K562 (cell line): ENCODE measurements at regions not wholly inside any gene's neighbourhood (a gene's known extent, or its start where the extent isn't known, plus 50 kb on each side); places are given as distances from the start of the nearest gene placed in this dataset.
"Not testable (repeated sequence)": the region's sequence is repeated elsewhere in the genome, so short reads cannot be mapped to it uniquely, and the experiment has no call there.

Source experiments
- ATAC-seq: fragments of 200-7000 bp; cut with Tn5 transposase; 3 replicates; pipeline ENCODE4 v1.9.1; 2020; ENCODE audit warnings: moderate library complexity
- BruUV-seq: library from RNA; stranded (reverse); fragments of 400-500 nt; replicated peaks from 2 replicates; lab custom pipeline; 2021; lab: Mats Ljungman, UMichigan
- CTCF ChIA-PET: fragments of 300-600 bp; formaldehyde crosslinking; extraction: SDS; loops from one replicate; lab custom pipeline; 2021; ENCODE audit warnings: low intra/inter-chr PET ratio; lab: Yijun Ruan, JAX
- POLR2A ChIA-PET: fragments of 300-600, 350-650 bp; sonication (Branson Sonifier 250); formaldehyde crosslinking; extraction: SDS; loops from one replicate; lab custom pipeline; 2021; ENCODE audit warnings: antibody characterized with exemption, inconsistent platforms; lab: Yijun Ruan, JAX
- DNase-seq, 4 experiments: peaks; one replicate each; pipeline versions ENCODE4 v3.0.0 to v3.0.0-alpha.2; 2011 to 2018; ENCODE audit warnings: low spot score in 3 of 4, mixed read lengths in 3 of 4; ENCODE audit errors: extremely low read depth in 1 of 4
- FAIRE-seq: peaks from 2 replicates; lab custom pipeline; 2011; peaks lifted over from hg19 to GRCh38; lab: Jason Lieb, UNC
- H2AFZ ChIP-seq: 2 replicates; pipeline ENCODE4 v1.6.0; 2011; ENCODE audit warnings: low read depth, low read length, control low read depth, inconsistent platforms
- H3K27ac ChIP-seq: fragments of 200-600 bp; 3 replicates; pipeline ENCODE4 v1.8.0; 2011; ENCODE audit warnings: low read depth, mild to moderate bottlenecking, control low read depth, inconsistent platforms, low read length, moderate library complexity, mixed read lengths; ENCODE audit errors: extremely low read depth
- H3K27me3 ChIP-seq, 2 experiments: fragments of 300-600 bp in 1 of 2; 2 replicates in 1 of 2; 3 replicates in 1 of 2; pipeline versions ENCODE4 v1.6.0 to v1.8.0; 2011; ENCODE audit warnings: inconsistent platforms in 2 of 2, low read length in 2 of 2, mild to moderate bottlenecking in 1 of 2, mixed read lengths in 1 of 2, moderate library complexity in 1 of 2; ENCODE audit not compliant: control insufficient read depth in 2 of 2, insufficient read depth in 2 of 2
- H3K36me3 ChIP-seq: fragments of 300-600 bp; 3 replicates; pipeline ENCODE4 v1.8.0; 2011; ENCODE audit warnings: mild to moderate bottlenecking, low read length, inconsistent platforms; ENCODE audit not compliant: control insufficient read depth, insufficient read depth
- H3K4me1 ChIP-seq, 2 experiments: fragments of 200-600 bp in 1 of 2; replicated peaks in 1 of 2; 2 replicates in 1 of 2; 3 replicates in 1 of 2; pipeline versions ENCODE4 v1.5.1 to v1.8.0; 2011; ENCODE audit warnings: inconsistent platforms in 2 of 2, low read length in 2 of 2, mild to moderate bottlenecking in 1 of 2, mixed read lengths in 1 of 2, moderate library complexity in 1 of 2; ENCODE audit not compliant: control insufficient read depth in 2 of 2, insufficient read depth in 2 of 2
- H3K4me2 ChIP-seq: 2 replicates; pipeline ENCODE4 v1.6.1; 2011; ENCODE audit warnings: low read length, control low read depth, inconsistent platforms, mixed read lengths; ENCODE audit not compliant: insufficient read depth
- H3K4me3 ChIP-seq: fragments of 200-600 bp; sonication (generic), shearing (Covaris generic); 2 replicates; pipeline ENCODE4 v1.5.1; 2016; ENCODE audit warnings: control low read depth, inconsistent platforms
- H3K79me2 ChIP-seq: fragments of 200-600 bp; 3 replicates; pipeline ENCODE4 v1.8.0; 2011; ENCODE audit warnings: low read length, inconsistent platforms; ENCODE audit not compliant: control insufficient read depth, insufficient read depth
- H3K9ac ChIP-seq, 2 experiments: 2 replicates each; pipeline versions ENCODE4 v1.6.0 to v1.6.1; 2011; ENCODE audit warnings: low read depth in 2 of 2, low read length in 2 of 2, control low read depth in 1 of 2, inconsistent platforms in 1 of 2, mild to moderate bottlenecking in 1 of 2, mixed read lengths in 1 of 2; ENCODE audit not compliant: insufficient read depth in 1 of 2
- H3K9me1 ChIP-seq: one replicate; pipeline ENCODE4 v1.6.0; 2011; ENCODE audit warnings: inconsistent platforms, mild to moderate bottlenecking, low read length, moderate library complexity; ENCODE audit not compliant: control insufficient read depth, insufficient read depth
- H3K9me3 ChIP-seq: replicated peaks from 2 replicates; pipeline ENCODE4 v1.5.1; 2011; ENCODE audit warnings: low read depth, low read length, inconsistent platforms; ENCODE audit not compliant: control insufficient read depth, insufficient read depth
- H4K20me1 ChIP-seq: replicated peaks from 2 replicates; pipeline ENCODE4 v1.6.1; 2011; ENCODE audit warnings: low read length, inconsistent platforms, mixed read lengths; ENCODE audit not compliant: control insufficient read depth, insufficient read depth
- GTF2E2 ChIP-seq: fragments of 200-800 bp; sonication (Bioruptor generic); IDR thresholded peaks from 2 replicates; pipeline ENCODE4 v1.6.1; 2016; ENCODE audit warnings: missing genetic modification characterization, missing compliant biosample characterization
- MAFG ChIP-seq: fragments of 450-650 bp; conservative IDR thresholded peaks from 2 replicates; pipeline ENCODE4 v1.6.1; 2016; ENCODE audit warnings: missing genetic modification characterization, missing compliant biosample characterization
- MAFK ChIP-seq: IDR thresholded peaks from 2 replicates; pipeline ENCODE4 v1.6.1; 2011; ENCODE audit warnings: low read length, improper control_type of control experiment
- YY1 ChIP-seq, 3 experiments: IDR thresholded peaks; 2 replicates each; pipeline ENCODE4 v1.6.1; 2011; ENCODE audit warnings: low read length in 2 of 3, mild to moderate bottlenecking in 2 of 3, moderate library complexity in 2 of 3, borderline replicate concordance in 1 of 3, control low read depth in 1 of 3, low read depth in 1 of 3; ENCODE audit not compliant: insufficient read depth in 3 of 3, insufficient replicate concordance in 2 of 3, control insufficient read depth in 1 of 3, insufficient read length in 1 of 3; ENCODE audit errors: extremely low read depth in 1 of 3
- ZNF316 ChIP-seq: fragments of 450-650 bp; IDR thresholded peaks from 2 replicates; pipeline ENCODE4 v1.6.1; 2016
- WGBS: fragments of 100-300 bp; shearing (Covaris generic); methylation state at CpG from one replicate; pipeline ENCODE4 v1.1.6; 2016; ENCODE audit warnings: low coverage, mixed read lengths; ENCODE audit not compliant: insufficient coverage; ENCODE audit errors: missing lambda C conversion rate; 5-methylcytosine and 5-hydroxymethylcytosine counted together
- in situ Hi-C: fragments of 300-500 bp; cut with MboI; formaldehyde crosslinking; loops from 4 replicates; pipeline ENCODE4 v1.15.0; 2018; ENCODE audit warnings: inconsistent platforms, mixed read lengths
- intact Hi-C: fragments of 100-400 bp; cut with micrococcal nuclease; formaldehyde crosslinking; loops from 2 replicates; pipeline ENCODE4 v1.14.2; 2022

- Histone ChIP-seq H3K36me3 (no peaks in the 10 kb centered on the region), H3K27ac (no peak overlapping the region), H3K4me2 (no peak overlapping the region), H3K9me1 (no peaks in the 10 kb centered on the region), H3K9me3 (no peaks in the 10 kb centered on the region), H3K9ac (no peak overlapping the region), H3K4me3 (no peak overlapping the region), H3K79me2 (no peaks in the 10 kb centered on the region), H3K27me3 (no peaks in the 10 kb centered on the region), H4K20me1 (no peaks in the 10 kb centered on the region), H2AFZ (0 out of 2 replicates have a peak overlapping the region, but pooled peaks have one; percentile 40)
- ChIA-PET POLR2A (no interaction called here), CTCF (no interaction called here)
- ATAC-seq (no peak), FAIRE-seq (no peak), DNase-seq (no peak)
- in situ Hi-C loops = no loop called here
- intact Hi-C loops = no loop called here
- no TSS peak for BruUV-seq
- TF ChIP-seq GTF2E2 = no peak
- TF ChIP-seq YY1 (IDR thresholded peaks at IDR 0.05; ENCODE audit: borderline replicate concordance in 1 of 3, control insufficient read depth in 1 of 3, extremely low read depth in 1 of 3, insufficient read depth in 3 of 3, insufficient read length in 1 of 3, insufficient replicate concordance in 2 of 3, low read depth in 1 of 3, low read length in 2 of 3) = peak in 1 of 3 experiments; percentile 53
- TF ChIP-seq, all 486 proteins: peak for 1
- H3K4me1 ChIP-seq = no peaks in the 10 kb centered on the region
- WGBS = 2% methylated on average over 42 of the region's 44 CpGs
Measured at GRCh38 chr5:20305463-20305862, 317.5 kb upstream of the CDH18 start.

- WGBS = 0% methylated on average over 8 of the region's 11 CpGs
- TF ChIP-seq MAFK (peak; percentile 21; the same call in 1 of the 2 replicates), MAFG (tag) (peak; percentile 50), ZNF316 (0 out of 2 replicates have a peak, but pooled peaks have one; percentile 9)
- FAIRE-seq, DNase-seq, H3K27ac ChIP-seq, H3K27me3 ChIP-seq, H3K36me3 ChIP-seq, H3K9me1 ChIP-seq, H3K4me2 ChIP-seq, BruUV-seq, in situ Hi-C loops, H4K20me1 ChIP-seq, CTCF ChIA-PET, POLR2A ChIA-PET, H3K9me3 ChIP-seq, ATAC-seq, H2AFZ ChIP-seq, H3K79me2 ChIP-seq, H3K4me1 ChIP-seq, H3K4me3 ChIP-seq, H3K9ac ChIP-seq, intact Hi-C loops: not testable (repeated sequence)
Measured at GRCh38 chr5:20304570-20304969, 316.6 kb upstream of the CDH18 start.
